ENCODE measurements at regions not wholly inside any gene's neighbourhood (a gene's known extent, or its start where the extent isn't known, plus 50 kb on each side); places are given as distances from the start of the nearest gene placed in this dataset.

- Histone ChIP-seq H3K27me3 (ENCODE audit: control insufficient read depth in 4 of 4, insufficient read depth in 4 of 4, low read length in 3 of 4) (no peaks in the 10 kb centered on the region), H3K36me3 (ENCODE audit: control insufficient read depth in 4 of 4, insufficient read depth in 3 of 4, low read depth in 1 of 4, low read length in 3 of 4) (no peaks in the 10 kb centered on the region), H3K4me3 (ENCODE audit: low read depth in 1 of 3, low read length in 3 of 3) (no peak overlapping the region), H3K9ac (ENCODE audit: low read depth in 1 of 2, low read length in 2 of 2) (no peak overlapping the region), H3K27ac (ENCODE audit: low read depth in 1 of 2, low read length in 2 of 2) (no peak overlapping the region), H3K4me1 (ENCODE audit: control insufficient read depth in 4 of 4, insufficient read depth in 4 of 4, low read length in 3 of 4) (no peaks in the 10 kb centered on the region), H3K9me3 (ENCODE audit: control insufficient read depth in 4 of 4, low read length in 3 of 4) (no peaks in the 10 kb centered on the region)
- TF ChIP-seq SP1 (IDR thresholded peaks at IDR 0.05), result no peak
- TF ChIP-seq EGR1 (IDR thresholded peaks at IDR 0.05; ENCODE audit: low read depth in 2 of 2), result no peak
- TF ChIP-seq, protein P1, sequence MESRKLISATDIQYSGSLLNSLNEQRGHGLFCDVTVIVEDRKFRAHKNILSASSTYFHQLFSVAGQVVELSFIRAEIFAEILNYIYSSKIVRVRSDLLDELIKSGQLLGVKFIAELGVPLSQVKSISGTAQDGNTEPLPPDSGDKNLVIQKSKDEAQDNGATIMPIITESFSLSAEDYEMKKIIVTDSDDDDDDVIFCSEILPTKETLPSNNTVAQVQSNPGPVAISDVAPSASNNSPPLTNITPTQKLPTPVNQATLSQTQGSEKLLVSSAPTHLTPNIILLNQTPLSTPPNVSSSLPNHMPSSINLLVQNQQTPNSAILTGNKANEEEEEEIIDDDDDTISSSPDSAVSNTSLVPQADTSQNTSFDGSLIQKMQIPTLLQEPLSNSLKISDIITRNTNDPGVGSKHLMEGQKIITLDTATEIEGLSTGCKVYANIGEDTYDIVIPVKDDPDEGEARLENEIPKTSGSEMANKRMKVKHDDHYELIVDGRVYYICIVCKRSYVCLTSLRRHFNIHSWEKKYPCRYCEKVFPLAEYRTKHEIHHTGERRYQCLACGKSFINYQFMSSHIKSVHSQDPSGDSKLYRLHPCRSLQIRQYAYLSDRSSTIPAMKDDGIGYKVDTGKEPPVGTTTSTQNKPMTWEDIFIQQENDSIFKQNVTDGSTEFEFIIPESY (IDR thresholded peaks at IDR 0.05), result no peak
- TF ChIP-seq FOXA1 (IDR thresholded peaks at IDR 0.05), result no peak
- no peak for DNase-seq (ENCODE audit: low spot score)
These were observed 825.2 kb downstream of the METTL4 start for GRCh38 chr18:1746131-1746530.

GRCh38 chr18:1751249-1751648 lies 820.1 kb downstream of the METTL4 start:
- no peaks in the 10 kb centered on the region for H3K4me1 ChIP-seq (ENCODE audit: control insufficient read depth in 4 of 4, insufficient read depth in 4 of 4, low read length in 3 of 4)
- no peaks in the 10 kb centered on the region for H3K9me3 ChIP-seq (ENCODE audit: control insufficient read depth in 4 of 4, low read length in 3 of 4)
- peak; percentile 18 to 51 for TF ChIP-seq RAD21 (IDR thresholded peaks at IDR 0.05)
- no peak for TF ChIP-seq HNF4G (IDR thresholded peaks at IDR 0.05)
- no peak overlapping the region for H3K4me3 ChIP-seq (ENCODE audit: low read depth in 1 of 3, low read length in 3 of 3)
- H3K27ac ChIP-seq (ENCODE audit: low read depth in 1 of 2, low read length in 2 of 2), result no peak overlapping the region
- no peaks in the 10 kb centered on the region for H3K27me3 ChIP-seq (ENCODE audit: control insufficient read depth in 4 of 4, insufficient read depth in 4 of 4, low read length in 3 of 4)
- DNase-seq (ENCODE audit: low spot score), result no peak
- no peak overlapping the region for H3K9ac ChIP-seq (ENCODE audit: low read depth in 1 of 2, low read length in 2 of 2)
- WGBS, result 44% methylated on average over 1 of the region's 1 CpG
- H3K36me3 ChIP-seq (ENCODE audit: control insufficient read depth in 4 of 4, insufficient read depth in 3 of 4, low read depth in 1 of 4, low read length in 3 of 4), result no peaks in the 10 kb centered on the region

GRCh38 chr18:1760901-1761300 lies 810.4 kb downstream of the METTL4 start:
- Histone ChIP-seq H3K36me3 (ENCODE audit: control insufficient read depth in 4 of 4, insufficient read depth in 3 of 4, low read depth in 1 of 4, low read length in 3 of 4) (no peaks in the 10 kb centered on the region), H3K4me1 (ENCODE audit: control insufficient read depth in 4 of 4, insufficient read depth in 4 of 4, low read length in 3 of 4) (no peaks in the 10 kb centered on the region), H3K4me3 (ENCODE audit: low read depth in 1 of 3, low read length in 3 of 3) (no peak overlapping the region), H3K9me3 (ENCODE audit: control insufficient read depth in 4 of 4, low read length in 3 of 4) (no peaks in the 10 kb centered on the region), H3K27me3 (ENCODE audit: control insufficient read depth in 4 of 4, insufficient read depth in 4 of 4, low read length in 3 of 4) (no peaks in the 10 kb centered on the region), H3K27ac (ENCODE audit: low read depth in 1 of 2, low read length in 2 of 2) (no peak overlapping the region), H3K9ac (ENCODE audit: low read depth in 1 of 2, low read length in 2 of 2) (no peak overlapping the region)
- DNase-seq (ENCODE audit: low spot score), result no peak
- WGBS, result 78% methylated on average over 3 of the region's 3 CpGs
- TF ChIP-seq TAF1 (conservative IDR thresholded peaks at IDR 0.05) (no peak), HNF4G (IDR thresholded peaks at IDR 0.05) (no peak), FOXA1 (IDR thresholded peaks at IDR 0.05) (no peak), SP1 (IDR thresholded peaks at IDR 0.05) (no peak), NR2F2 (IDR thresholded peaks at IDR 0.05) (no peak), RAD21 (IDR thresholded peaks at IDR 0.05) (no peak)
- TF ChIP-seq, protein P2, sequence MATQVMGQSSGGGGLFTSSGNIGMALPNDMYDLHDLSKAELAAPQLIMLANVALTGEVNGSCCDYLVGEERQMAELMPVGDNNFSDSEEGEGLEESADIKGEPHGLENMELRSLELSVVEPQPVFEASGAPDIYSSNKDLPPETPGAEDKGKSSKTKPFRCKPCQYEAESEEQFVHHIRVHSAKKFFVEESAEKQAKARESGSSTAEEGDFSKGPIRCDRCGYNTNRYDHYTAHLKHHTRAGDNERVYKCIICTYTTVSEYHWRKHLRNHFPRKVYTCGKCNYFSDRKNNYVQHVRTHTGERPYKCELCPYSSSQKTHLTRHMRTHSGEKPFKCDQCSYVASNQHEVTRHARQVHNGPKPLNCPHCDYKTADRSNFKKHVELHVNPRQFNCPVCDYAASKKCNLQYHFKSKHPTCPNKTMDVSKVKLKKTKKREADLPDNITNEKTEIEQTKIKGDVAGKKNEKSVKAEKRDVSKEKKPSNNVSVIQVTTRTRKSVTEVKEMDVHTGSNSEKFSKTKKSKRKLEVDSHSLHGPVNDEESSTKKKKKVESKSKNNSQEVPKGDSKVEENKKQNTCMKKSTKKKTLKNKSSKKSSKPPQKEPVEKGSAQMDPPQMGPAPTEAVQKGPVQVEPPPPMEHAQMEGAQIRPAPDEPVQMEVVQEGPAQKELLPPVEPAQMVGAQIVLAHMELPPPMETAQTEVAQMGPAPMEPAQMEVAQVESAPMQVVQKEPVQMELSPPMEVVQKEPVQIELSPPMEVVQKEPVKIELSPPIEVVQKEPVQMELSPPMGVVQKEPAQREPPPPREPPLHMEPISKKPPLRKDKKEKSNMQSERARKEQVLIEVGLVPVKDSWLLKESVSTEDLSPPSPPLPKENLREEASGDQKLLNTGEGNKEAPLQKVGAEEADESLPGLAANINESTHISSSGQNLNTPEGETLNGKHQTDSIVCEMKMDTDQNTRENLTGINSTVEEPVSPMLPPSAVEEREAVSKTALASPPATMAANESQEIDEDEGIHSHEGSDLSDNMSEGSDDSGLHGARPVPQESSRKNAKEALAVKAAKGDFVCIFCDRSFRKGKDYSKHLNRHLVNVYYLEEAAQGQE (IDR thresholded peaks at IDR 0.05), result no peak
